Hepatocyte (in vitro differentiated cells): ENCODE measurements at regions not wholly inside any gene's neighbourhood (a gene's known extent, or its start where the extent isn't known, plus 50 kb on each side); places are given as distances from the start of the nearest gene placed in this dataset.

Source experiments
- EZH2phosphoT487 ChIP-seq: fragments of 200-600 bp; sonication (generic); IDR thresholded peaks from one replicate; pipeline ENCODE4 v1.6.1; 2018; ENCODE audit warnings: antibody characterized with exemption, mild to moderate bottlenecking, low read depth, moderate library complexity; ENCODE audit not compliant: unreplicated experiment, severe bottlenecking
- TF ChIP-seq, protein P1 (sequence below): fragments of 200-600 bp; sonication (generic); IDR thresholded peaks from 2 replicates; pipeline ENCODE4 v1.5.1; 2016; ENCODE audit warnings: antibody characterized with exemption, mild to moderate bottlenecking; ENCODE audit not compliant: poor library complexity

DNA sequence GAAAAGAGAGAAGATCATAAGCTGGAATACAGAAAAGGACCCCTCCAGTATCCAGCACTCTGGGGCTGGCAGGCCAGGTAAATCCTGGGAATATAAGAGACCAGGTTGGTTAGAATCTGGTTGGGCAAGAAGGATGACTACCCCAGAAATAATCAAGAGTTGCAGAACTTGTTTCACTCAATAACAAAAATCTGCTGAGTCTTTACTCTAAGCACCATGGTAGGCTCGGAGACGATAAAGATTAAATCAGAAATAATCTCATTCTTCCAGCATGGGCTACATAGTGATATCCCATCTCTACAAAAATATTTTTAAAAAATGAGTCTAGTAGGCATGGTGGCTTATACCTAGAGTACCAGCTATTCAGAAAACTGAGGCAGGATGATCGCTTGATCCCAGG lies 138.0 kb upstream of the KCNJ16 start:
- TF ChIP-seq, protein P1, sequence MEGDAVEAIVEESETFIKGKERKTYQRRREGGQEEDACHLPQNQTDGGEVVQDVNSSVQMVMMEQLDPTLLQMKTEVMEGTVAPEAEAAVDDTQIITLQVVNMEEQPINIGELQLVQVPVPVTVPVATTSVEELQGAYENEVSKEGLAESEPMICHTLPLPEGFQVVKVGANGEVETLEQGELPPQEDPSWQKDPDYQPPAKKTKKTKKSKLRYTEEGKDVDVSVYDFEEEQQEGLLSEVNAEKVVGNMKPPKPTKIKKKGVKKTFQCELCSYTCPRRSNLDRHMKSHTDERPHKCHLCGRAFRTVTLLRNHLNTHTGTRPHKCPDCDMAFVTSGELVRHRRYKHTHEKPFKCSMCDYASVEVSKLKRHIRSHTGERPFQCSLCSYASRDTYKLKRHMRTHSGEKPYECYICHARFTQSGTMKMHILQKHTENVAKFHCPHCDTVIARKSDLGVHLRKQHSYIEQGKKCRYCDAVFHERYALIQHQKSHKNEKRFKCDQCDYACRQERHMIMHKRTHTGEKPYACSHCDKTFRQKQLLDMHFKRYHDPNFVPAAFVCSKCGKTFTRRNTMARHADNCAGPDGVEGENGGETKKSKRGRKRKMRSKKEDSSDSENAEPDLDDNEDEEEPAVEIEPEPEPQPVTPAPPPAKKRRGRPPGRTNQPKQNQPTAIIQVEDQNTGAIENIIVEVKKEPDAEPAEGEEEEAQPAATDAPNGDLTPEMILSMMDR = no peak
- no peak for TF ChIP-seq EZH2phosphoT487
